GM21786 (cell line): ENCODE measurements at regions not wholly inside any gene's neighbourhood (a gene's known extent, or its start where the extent isn't known, plus 50 kb on each side); places are given as distances from the start of the nearest gene placed in this dataset.
"Not testable (repeated sequence)": the region's sequence is repeated elsewhere in the genome, so short reads cannot be mapped to it uniquely, and the experiment has no call there.

Source experiments
- ATAC-seq: cut with Tn5 transposase; IDR thresholded peaks from one replicate; pipeline ENCODE4 v1.9.1; 2021; ENCODE audit not compliant: unreplicated experiment

DNA sequence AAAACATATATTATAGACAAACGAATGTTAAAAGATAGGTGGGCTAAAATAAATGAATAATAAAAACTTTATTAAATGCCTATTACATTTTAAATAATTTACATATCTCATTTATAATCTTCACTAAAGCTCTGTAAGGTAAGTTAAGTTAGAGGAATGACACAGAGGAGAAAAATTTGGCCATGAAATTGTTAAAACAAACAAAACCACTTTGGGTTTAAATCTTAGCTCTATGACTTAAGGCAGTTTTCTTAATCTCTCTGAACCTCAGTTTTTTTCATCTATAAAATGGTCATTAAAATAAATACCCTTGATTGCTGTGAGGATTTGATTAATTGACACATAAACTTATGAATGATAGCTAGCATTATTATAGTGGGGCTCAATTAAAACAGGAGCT lies 404.8 kb upstream of the ATP11B start:
- ATAC-seq: no peak

DNA sequence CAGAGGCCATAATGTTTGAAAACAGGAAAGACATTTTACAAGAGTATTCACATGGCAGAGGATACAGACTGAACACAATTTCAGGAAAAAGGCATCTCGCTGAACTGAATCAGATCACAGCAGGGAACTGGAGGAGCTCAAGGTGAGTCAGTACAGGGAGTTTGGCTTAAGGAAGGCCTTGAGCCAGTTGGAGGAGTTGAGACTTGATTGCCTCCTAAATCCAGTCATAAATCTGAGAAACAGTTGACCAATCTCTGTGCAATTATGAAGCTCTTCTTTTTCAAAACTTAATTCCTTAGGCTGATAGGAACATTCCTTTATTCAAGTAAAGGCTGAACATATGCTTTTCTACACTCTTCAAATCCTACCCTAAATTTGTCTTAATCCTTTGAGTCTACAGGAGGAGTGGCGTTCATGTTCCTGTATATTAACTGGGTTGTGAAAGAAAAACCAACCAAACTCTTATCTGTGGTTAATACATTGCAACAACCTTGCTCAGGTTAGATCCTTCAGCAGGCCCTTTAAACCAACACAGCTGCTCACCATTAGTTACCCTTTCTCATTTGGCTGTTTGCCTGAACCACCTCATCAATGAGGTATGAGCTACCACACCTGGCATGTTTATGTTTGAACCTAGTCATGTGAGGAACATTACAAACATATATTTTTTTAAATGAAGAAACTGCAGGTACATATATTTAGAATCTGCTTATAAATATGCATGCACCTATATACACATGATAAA lies 404.1 kb upstream of the ATP11B start:
- ATAC-seq: no peak

DNA sequence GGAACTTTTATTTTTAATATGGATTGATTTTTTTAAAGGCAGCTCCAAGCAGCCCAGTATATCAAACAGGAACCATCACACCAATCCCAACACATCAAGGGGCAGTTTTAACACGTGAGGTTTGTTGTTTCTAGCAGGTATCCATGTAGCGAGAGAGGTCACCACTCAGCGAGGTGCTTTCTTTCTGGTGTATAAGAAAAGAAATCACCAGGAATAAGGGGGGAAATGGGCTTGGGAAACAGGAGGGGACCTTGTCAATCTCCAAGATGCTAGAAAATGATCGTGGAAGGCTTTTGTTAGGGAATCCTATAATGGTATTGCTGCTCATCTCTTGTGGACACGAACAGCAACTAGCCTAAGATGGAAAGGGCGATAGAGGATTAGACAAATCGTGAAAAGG lies 402.9 kb upstream of the ATP11B start:
- ATAC-seq: no peak

DNA sequence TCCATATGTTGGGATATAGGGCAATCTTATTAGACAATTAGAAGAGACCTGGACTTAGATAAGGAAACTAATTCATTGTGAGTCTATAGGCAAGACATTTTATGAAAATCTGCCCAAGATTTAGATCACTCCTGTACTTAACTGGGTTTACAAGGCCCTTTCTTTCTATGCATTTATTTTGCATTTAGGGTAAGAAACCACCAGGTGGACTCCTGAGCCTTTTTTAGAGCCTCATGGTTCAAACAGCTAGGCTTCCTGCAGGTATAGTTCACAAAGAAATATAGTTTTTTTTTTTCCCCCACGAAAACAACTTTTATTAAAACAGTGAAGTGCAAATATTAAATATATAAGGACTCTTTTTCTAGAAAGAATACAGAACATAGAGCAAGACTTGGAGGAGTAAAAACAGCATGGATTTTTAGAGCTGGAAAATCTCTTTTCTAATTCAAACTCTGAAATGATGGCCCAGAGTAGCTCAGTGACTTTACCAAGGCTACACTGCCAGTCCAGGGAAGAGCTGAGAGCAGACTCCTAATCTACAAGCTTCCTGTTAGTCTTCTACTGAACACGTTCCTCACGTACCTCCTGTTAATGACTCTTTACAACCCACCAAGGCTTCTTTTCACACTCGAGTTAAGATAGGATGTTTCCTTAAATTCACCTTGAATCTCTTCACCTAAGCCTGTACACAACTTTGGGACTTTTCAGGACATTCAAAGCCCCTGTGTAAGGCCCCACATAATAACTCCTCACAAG lies 400.9 kb upstream of the ATP11B start:
- ATAC-seq: no peak

DNA sequence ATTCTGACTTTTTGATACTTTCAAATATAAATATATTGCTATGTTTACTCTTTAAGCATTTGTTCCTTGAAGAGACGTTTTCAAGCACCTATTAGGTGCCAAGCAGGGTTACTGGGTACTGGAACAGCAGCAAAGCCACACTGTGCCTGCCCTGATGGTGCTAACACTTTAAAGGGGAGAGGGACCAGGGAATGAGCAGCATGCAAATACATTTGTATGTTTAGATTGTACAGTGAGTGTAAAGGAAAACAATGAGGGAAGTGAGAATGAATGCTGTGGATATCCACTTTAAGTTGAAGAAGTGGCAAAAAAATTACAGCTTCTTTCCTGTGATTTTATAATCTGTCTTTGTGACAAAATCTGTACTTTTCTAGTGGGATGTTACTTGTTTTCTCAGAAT lies 400.2 kb upstream of the ATP11B start:
- no peak for ATAC-seq

DNA sequence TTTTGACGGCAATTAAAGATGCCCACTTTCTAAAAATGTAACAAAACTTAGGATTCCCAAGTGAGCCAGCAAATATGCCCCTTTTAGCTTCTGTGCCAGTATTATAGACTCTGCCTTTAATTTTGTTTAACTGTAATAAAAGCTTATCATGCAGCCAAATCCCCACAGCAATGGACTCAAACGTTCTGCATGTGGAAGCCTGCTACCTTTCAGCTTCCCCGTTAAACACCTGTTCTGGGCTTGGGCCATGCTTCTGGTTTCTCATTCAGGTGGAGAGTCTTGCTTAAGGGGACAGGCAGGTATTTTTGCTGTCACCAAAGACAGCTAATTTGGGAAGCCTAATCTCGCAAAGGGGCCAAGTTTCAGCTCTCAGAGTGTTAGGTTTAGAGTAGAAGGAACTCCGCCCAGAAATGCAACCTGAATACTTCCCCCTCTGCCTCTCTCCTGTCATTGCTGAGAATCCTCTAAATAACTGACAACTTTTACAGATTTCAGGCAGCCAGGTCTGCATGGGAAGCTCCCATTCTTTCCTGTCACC lies 399.4 kb upstream of the ATP11B start:
- no peak for ATAC-seq

DNA sequence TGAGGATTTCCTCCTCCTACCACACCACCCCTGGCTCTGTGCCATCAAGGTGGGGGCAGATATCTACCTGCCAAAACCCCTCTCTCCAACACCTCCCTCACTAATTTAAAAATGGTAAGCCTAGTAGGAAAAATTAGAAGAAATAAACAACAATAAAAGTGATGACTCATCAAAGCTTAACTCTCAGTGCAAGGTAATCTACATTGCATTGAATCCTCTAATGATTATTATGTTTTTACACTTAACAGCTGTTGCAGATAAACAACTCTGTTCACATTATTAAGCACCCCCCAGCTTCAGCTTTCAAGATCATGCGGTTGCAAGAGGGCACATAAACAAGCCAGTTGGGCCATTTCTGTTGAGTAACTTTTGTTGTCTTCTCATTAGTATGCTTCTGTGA lies 396.1 kb upstream of the ATP11B start:
- no peak for ATAC-seq

DNA sequence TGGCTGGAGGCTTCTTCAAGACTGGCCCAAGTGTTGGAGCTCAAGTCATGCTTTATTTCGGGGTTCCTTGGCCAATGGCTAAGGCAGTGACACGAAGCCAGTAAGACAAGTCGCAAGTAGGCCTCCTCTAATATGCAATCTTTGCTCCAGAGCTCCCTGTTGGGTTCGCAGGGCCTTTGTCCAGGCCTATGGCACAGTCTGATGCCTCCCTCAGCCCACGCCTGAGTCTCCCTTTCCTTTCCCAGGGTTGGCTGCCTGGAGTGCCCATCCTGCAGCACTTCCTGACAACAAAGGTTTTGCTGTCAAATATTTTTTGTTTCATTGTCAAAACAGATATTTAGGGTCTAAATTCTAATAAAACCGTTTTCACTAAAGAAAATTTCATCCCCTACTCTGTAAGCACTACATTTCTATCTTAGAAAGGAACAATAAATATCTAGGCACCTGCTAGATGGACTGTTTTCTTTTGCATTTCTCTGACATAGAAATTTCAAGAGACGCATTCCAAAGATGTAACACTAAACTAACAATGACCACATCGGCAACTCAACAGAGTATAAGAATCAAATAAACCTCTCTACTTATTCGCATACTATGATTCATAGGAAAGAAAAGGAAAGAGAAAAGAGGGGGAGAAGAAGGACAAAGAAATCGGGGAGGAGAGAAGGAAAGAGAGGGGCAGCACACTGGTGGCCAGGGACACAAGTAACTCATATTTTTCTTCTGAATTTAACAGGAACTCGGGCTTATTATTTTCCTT lies 393.1 kb upstream of the ATP11B start:
- ATAC-seq: no peak

DNA sequence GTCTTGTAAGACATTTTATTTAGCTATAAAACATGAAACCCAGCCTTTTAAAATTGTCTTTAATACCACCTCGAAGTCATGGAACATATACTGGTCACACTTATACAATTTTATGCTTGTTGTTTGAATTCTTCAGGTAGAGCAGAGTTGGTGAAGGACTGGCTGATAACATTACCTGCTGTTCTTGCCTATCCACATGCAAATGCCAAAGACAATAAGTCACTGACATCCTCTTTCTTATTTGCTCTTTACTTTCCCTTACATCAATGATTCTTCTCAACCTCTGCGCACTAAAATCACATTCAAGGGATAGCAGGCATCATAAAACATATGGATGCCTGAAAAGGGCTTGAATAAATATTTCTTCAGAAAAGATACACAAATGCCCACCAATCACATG lies 392.5 kb upstream of the ATP11B start:
- no peak for ATAC-seq

DNA sequence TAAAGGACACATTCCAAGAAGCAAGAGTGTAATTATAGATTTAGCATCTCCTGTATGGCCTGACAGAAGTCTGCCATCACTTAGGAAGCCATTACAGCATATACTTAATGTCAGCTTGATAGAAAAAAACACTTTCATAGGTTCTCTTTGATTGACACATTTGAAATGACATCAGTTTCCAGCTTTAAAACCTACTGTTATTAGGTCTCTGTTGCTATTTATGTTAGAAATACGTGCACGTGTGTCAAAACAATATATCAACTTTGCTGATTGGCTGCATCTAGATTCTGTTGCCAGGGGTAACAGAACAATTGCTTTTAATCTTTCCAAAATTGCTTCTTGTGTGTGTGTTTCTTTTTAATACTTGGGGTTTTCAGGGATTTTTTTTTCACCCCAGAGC lies 389.3 kb upstream of the ATP11B start:
- no peak for ATAC-seq

DNA sequence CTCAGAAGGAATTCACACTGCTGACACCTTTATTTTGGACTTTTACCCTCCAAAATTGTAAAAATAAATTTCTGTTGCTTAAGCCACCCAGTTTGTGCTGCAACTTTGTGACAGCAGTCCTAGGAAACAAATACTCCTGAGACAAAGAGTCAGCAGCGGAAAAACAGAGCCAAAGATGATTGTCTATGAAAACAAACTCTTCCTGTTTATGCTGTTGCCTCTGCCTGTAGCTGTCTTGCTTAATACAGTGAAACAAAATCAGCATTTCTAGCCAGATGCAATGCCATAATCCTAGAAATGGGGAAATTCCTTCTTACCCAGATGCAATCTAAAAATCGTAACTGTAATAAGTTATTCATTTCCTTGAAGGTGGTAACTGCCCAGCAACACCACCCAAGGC lies 387.5 kb upstream of the ATP11B start:
- ATAC-seq: no peak

DNA sequence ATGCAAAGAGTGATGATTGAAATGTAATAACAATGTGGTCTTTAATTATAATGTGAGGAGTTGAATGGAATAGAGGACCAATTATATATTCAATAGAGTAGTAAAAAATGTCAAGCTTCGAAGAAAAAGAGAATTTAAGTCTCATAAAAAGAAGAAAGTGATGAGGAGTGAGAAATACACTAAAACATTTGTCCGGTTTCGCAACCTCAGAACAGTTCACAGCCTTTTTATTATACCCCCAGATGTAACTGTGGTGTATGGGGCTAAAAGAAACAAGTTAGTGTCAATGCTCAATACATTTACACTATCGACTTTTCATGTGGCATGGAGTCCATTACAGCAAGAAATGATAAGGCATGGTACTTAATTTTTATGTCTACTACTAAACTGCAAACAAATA lies 386.5 kb upstream of the ATP11B start:
- ATAC-seq: no peak

DNA sequence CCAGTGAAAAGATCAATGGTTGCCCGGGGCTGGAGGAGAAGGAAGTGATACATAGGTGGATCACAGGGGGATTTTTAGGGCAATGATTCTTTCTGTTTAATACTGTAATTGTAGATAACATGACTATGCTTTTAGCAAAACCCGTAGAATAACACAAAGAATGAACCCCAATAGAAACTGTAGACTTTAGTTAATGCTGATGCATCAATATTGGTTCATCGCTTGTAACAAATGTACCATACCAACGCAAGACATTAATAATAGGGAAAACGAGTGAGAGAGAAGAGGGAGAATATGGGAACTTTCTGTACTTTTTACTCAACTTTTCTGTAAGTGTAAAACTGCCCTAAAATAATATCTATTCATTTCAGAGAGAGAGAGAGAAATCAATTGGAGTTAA lies 383.3 kb upstream of the ATP11B start:
- no peak for ATAC-seq

DNA sequence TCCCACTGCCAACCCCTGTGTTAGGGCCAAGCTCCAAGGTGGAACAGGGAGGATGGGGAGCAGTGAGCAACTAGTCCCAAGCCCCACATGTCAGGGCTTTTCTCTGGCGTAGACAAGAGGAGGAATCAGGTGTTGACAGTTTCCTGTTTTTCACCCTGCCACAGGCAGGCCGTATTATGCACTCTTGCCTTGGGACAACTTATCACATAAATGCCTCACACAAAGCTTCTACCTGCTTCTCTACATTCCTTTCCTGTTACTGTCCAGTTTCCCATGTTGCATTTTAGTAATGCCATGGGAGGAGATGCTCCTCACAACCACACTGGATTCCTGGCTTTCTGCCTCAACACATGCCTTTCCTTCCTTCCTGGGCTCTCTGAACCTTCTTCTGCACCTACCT lies 381.2 kb upstream of the ATP11B start:
- ATAC-seq: no peak

DNA sequence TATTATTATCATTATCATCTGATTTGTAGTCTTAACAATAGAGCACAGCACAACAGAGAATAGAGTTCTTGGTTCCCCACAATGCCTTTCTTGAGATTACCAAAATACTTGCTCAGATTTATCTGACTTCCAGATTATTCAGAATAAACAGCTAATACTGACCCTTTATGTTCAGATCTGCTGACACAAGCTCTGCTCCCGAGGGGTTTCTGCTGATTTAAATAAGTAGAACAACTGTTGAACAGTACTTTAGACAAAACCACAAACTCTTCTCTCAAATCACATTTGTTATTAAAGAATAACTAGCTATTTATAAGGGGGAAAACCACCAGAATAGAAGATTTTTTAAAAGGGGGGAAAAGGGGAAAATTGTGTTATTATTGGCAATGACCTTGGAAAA lies 380.2 kb upstream of the ATP11B start:
- no peak for ATAC-seq

DNA sequence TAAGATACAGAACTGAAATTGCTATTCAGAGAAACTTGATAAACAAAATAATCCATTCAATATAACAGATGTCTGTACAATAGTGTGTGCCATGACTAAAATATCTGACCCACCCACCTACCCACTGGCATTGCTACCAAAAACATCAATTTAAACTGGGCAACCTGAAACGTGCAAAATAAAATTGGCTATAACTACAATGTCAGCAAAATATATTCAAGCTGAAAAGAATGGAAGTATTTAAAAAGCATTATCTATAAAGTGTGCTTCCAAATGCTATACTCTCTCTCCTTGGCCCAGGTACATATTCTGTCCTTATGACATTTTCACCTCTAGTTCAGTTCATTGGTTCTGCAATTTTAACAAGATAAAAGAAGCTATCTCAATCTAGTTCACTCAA lies 379.6 kb upstream of the ATP11B start:
- ATAC-seq: no peak

DNA sequence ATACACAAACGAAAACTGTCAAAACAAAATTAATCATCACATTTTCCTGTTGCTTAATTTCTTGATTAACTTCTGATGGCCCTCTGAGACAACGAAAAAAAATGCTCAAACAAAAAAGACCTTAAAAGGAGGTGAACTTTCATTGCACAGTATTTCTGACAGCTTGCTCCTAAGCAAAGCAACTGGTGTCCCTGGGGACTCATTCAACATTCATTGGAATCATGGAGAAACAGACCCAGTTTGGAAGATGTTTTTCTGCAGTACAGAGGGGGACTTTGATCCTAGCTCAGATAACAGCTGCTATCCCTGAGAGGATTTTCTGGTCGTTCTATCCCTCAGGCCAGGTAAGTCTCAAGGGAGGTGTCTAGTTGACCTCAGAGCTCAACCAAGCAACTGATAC lies 378.7 kb upstream of the ATP11B start:
- ATAC-seq: no peak

DNA sequence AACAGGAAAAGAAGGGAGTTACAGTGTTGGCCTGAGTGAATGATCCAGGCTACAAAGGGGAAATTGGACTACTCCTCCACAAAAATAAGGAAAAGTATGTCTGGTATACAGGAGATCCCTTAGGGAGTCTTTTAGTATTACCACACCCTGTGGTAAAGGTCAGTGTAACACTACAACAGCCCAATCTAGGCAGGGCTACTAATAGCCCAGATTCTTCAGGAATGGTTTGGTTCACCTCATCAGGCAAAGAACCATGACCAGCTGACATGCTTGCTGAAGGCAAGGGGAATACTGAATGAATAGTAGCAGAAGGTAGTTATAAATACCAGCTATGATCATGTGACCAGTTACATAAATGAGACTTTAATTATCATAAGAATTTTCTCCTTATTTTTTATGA lies 372.6 kb upstream of the ATP11B start:
- no peak for ATAC-seq

DNA sequence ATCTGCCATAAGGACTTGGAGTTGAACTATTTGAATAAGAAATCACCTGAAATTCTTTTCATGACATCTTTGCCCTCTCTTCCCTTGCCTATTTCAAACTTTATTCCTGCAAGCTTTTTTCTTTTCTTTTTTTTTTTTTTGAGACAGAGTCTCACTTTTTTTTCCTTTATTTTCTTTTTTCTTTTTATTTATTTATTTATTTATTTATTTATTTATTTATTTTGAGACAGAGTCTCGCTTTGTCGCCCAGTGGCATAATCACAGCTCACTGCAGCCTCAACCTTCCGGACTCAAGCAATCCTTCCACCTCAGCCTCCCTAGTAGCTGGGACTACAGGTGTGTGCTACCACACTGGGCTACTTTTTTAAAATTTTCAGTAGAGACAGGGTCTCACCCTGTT lies 369.3 kb upstream of the ATP11B start:
- ATAC-seq: no peak

DNA sequence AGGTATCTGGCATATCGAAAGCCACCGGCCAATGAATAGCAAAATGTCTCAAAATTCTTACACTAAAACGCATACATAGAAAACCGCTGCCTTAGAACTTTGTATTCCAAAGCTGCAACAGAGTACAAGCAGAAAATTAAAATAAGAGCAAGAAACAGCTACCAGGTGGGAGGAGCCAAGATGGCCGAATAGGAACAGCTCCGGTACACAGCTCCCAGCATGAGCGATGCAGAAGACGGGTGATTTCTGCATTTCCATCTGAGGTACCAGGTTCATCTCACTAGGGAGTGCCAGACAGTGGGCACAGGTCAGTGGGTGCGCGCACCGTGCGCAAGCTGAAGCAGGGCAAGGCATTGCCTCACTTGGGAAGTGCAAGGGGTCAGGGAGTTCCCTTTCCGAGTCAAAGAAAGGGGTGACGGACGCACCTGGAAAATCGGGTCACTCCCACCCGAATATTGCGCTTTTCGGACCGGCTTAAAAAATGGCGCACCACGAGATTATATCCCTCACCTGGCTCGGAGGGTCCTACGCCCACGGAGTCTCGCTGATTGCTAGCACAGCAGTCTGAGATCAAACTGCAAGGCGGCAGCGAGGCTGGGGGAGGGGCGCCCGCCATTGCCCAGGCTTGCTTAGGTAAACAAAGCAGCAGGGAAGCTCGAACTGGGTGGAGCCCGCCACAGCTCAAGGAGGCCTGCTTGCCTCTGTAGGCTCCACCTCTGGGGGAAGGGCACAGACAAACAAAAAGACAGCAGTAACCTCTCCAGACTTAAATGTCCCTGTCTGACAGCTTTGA lies 367.2 kb upstream of the ATP11B start:
- not testable (repeated sequence) for ATAC-seq

DNA sequence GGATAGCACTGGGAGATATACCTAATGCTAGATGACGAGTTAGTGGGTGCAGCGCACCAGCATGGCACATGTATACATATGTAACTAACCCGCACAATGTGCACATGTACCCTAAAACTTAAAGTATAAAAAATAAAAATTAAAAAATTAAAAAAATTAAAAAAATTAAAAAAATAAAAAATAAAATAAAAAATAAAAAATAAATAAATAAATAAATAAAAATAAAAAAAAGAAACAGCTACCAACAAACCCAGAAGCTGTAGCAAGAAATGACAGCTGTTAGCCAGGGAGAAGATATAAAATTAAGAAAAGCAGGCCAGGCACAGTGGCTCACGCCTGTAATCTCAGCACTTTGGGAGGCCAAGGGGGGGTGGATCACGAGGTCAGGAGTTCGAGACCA lies 361.3 kb upstream of the ATP11B start:
- ATAC-seq: not testable (repeated sequence)
